HS-27A (cell line): ENCODE measurements at regions not wholly inside any gene's neighbourhood (a gene's known extent, or its start where the extent isn't known, plus 50 kb on each side); places are given as distances from the start of the nearest gene placed in this dataset.
A peak's percentile ranks its signal among the peaks of the same experiment; 100 is the strongest.
"Not testable (repeated sequence)": the region's sequence is repeated elsewhere in the genome, so short reads cannot be mapped to it uniquely, and the experiment has no call there.

Experiments used
- DNase-seq: peaks from one replicate; pipeline ENCODE4 v3.0.0-alpha.2; 2012; ENCODE audit warnings: low read depth, missing footprints

DNA sequence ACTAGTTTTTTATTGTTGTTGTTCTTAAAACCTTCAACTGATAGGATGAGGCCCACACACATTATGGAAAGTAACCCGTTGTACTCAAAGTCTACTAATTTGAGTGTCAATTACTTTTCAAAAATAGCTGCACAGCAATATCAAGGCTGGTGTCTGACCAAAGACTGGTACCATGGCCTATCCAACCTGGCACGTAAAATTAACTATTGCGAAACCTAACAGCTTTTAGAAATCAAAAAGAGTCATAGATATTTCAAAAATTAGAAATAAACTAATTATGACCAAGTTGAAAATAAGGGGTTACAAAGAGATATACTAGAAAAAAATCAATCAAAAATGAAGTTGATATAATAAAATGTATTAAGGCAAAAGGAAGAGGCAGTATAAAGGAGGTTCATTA is 501.5 kb upstream of the SLC8A1 start:
- no peak for DNase-seq

DNA sequence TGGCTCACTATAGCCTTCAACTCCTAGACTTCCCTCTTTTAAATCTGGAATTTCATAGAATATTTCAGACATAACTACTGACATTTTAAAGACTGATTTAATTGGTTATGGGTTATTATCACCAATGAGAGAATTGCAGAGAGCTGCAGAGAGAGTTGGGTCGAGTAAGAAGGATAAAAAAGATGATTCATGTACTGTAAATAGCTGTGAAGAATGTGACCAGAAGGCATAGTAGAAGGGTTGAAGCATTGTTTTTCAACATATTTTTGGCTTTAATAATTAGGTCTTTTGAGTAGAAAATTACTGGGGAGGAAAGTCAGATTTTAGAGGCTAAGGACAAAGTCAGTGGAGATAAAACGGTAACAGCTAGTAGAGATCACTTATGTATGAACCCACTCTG is 503.2 kb upstream of the SLC8A1 start:
- no peak for DNase-seq

DNA sequence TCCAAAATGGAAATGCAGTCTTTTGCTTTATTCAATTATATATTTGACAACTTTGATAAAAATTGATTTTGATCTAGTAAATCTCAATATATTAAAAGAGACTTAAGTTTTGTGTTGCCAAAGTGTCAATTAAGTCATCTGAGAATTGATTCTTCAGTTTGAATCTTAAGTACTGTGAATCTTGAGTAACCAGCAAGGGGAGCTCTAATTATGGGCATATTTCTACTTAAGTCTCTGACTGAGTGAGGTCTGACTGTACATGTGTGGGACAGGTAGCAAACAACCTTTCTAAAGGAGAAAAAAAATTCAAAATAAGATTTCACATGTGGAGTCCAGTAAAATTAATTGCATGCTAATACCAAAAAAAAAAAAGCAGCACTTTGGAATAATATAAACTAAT is 503.7 kb upstream of the SLC8A1 start:
- no peak for DNase-seq

DNA sequence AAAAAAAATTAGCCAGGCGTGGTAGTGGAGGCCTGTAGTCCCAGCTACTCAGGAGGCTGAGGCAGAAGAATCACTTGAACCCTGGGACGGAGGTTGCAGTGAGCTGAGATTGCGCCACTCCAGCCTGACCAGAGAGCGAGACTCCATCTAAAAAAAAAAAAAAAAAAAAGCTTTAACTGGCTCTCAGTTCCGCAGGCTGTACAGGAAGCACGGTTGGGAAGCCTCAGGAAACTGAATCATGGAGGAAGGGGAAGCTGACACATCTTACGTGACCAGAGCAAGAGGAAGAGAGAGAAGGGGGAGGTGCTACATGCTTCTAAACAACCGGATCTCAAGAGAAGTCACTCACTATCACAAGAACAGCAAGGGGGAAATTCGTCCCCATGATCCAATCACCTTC is 505.6 kb upstream of the SLC8A1 start:
- peak; percentile 19 for DNase-seq

DNA sequence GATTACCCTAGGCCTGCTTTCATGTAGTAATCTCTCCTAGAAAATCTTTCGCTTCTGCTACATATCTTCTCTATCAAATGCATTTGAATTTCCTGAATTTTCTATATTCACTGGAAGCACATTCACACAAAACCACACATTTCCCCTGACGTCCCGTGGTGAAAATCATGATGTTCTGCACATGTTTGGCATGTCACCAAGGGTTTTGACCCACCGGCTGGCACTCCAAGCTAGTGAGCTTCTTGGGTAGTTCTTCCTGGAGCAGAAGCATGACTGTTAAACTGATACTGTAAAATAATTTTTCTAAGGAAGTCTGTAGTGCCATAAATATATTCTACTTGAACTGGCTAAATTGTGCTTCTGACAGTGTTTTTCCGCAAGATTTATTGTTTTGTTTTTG is 510.1 kb upstream of the SLC8A1 start:
- DNase-seq: no peak

DNA sequence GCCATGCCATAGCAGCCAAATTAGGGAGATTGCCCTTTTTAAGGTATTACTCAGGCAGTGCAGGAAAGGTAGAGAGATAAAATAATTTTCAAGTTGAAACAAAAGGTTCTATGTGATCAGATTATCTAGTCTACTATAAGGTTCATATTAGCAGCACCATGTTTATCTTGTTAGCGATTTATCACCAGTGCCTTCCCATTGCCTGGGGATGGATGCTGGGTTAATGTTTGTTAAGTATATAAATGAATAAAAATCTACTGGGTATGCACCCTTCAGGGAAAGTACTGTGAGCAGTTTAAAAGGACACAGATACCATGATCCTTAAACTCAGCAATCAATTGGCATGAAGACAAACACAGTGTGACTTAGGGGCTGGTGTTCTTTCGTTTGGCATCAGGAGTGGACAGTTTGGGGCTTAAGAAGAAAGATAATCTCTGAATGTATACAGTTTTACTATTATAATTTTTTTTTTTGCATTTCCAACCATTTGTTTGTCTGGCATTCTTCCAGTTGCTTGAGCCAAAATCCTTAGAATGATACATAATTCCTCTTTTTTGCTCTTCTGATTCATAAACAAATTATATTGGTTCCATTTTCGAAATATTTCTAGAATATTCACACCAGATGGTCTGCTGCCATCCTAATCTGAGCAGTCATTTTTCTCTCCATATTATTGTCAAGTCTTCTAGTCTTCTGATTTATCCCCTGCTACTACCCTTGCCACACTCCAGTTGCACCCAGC is 512.8 kb upstream of the SLC8A1 start:
- DNase-seq: no peak

DNA sequence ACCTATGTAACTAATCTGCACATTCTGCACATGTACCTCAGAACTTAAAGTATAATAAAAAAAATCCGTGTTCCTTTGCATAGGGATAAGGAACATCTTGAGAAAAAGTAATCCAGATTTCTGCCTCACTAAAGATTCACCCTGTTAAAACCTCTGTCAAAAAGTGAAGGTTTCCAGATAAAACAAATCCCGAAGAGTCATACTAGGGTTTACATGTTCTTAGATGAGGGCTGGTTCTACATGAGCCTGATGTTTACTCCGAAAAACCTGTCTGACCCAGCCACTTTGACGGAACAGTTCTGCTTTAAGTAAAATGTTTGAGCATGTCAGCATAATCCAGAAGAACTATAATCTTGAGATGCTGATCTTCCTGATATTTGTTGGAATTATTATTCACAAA is 515.6 kb upstream of the SLC8A1 start:
- no peak for DNase-seq

DNA sequence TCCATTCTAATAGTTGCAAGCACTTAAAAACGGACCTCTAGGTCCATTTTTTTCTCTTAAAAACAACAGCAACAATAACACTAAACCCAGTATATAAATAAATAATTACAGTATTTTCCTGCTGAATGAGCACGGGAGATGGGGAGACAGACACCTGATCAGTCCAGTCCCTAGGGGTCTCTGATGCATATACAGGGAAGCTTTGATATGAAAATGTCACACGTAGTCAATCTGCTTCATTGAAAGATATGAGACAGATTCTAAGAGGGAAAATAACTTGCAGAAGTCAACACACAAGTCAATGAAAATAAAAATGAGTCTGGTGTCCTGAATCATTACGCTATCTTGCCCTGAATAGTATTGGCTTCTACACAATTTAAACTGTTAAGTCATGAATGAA is 523.3 kb upstream of the SLC8A1 start:
- no peak for DNase-seq

DNA sequence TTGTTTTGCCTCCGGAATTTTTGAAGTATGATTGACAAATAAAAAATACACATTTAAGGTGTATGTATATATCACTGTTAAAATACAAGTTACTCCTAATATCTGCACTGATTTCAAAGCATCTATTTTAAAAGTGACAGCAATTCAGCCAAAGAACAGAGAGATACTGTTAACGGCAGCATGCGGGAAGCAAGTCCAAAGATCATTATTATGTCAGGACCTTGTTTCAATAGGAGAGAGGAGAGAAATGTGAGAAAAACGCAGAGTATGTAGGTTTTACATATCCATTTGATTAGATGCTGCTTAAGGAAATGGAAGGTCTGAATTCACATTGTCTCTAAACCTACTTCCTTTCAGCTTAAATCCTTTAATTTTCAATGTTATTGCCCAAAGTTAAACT is 545.5 kb upstream of the SLC8A1 start:
- no peak for DNase-seq

DNA sequence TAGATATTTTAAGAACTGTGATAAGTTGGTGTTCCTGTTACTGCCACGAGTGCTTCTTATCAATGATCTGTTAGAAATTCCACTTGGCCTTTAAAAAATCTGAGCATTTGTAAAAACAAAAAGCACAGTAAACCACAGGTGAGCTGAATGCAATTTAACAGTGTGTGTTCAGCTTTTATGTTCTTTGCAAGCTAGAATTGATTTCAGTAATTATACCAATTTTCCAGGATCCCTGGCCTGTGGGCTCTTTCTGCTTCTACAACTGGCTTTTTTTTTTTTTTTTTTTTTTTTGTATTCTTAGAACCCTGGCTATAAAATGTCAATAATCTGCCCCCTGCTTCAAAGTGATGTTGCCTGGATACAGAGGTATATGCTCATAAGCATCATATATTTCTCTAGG is 548.5 kb upstream of the SLC8A1 start:
- no peak for DNase-seq

DNA sequence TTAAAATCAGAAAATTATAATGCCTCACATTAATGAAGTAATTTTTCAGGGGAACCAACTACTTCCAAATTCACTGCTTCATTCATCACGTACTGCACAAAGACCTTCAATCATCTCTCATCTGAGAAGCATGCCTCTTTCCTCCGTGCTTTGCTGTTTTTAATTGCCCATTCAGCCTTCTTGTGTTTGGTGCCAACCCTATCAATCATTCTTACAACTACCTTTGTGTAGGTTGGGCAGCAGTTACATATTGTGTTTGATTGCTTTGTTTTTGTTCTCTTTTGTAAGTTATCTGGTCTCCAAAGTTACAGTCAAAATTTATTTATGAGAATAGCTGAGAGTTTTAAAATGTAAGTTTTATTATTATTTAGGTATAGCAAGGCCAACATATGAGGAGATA is 549.0 kb upstream of the SLC8A1 start:
- DNase-seq: no peak

DNA sequence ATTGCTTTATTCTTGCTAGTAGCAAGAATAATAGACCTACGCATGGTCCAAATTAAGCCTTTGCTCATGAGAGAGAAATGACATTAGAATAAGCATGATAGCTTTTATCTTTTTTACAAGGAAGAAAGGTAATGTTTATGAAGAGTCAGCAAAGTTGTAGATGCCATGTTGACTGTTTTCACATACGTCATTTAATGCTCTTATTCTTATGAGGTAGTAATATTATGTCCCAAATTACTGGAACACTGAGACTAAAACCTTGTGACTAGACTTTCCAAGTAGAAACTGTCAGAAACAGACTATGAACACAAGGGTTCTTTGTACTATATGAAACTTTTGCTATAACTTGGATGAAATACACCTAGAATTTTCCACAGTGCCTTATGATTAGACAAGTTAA is 552.8 kb upstream of the SLC8A1 start:
- no peak for DNase-seq

DNA sequence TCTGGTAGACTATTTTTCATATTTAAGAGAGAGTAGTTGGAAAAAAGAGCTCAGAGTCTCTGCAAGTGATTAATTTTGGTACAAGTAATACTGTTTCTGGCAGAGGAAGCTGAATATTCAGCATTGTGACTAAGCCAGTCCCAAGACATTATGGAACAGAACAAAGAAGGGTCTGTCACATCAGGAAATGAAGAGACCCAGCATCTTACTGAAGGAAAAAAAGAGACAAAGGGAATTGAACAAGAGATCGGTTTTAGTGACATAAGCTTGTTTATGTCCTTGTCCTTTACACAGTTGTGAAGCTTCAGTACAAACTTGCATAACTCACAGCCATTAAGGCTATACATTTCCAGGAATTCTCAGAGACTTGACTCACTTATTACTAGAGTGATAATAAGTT is 568.5 kb upstream of the SLC8A1 start:
- DNase-seq: no peak

DNA sequence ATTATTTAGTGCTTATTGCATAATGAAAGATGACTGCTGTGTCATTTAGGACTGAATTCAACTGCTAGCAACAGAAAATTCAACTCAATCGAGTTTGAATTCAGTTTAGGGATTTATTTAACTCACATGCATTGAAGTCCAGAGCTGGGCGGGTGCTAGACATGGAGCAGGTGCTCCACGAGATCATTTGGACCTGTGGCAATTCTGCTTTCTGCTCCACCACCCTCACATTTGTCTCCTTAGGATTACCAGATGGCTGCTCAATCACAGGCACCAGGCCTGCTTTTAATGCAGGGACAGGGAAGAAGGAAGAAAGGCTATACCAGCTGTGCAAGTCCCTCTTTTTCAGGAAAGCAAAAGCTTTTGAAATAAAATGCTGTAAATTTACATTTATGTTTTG is 572.9 kb upstream of the SLC8A1 start:
- DNase-seq: no peak

DNA sequence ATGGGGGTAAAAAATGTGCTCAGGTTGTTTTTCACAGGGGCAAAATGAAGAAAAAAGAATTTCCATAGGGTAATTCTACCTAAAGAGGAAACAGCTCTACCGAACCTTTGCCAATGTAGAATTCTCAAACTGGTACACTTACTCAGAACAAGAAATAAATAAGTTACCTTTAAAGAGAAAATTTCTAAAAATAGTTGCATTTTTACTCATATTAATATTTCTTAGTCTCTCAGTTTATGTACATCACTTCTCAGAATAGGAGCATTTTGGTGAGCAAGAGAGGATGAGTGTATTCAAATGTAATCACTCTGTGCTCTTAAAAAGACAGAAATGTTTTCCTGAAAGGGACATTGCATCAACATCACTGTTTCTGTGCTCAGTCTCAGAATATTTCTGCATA is 574.7 kb upstream of the SLC8A1 start:
- no peak for DNase-seq

DNA sequence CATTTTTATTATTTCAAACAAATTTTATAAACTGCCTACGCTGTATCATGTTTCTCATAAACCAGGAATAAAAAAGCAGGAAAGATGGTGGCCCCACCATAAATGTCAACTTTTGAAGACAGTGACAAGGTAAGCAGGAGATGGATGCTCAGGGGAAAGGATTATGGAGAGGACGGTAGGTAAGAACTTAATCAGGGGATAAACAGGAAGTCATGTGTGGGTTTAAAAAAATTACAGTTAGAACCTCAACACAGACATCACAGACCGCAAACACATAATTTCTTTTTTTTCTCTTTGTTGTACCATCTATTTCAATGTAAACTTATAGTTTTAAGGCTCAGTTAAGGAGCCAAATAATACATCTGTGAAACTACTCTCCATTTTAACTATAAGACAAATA is 575.2 kb upstream of the SLC8A1 start:
- no peak for DNase-seq

DNA sequence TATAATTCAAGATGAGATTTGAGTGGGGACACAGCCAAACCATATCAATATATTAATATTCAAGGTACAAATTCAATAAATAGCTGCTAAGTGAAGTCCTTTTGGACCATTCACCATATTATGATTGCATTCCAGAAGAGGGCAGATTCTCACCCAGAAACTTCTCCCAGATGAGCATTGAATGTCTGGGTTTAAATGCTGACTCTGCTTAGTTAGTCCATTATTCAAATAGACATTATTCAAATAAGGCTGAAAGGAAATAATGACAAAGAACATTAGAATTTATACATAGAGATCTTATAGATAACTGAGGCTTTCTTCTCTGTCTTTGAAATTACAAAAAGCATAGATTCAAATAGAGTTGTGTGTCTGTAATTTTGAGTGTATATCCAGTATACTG is 579.4 kb upstream of the SLC8A1 start:
- no peak for DNase-seq

DNA sequence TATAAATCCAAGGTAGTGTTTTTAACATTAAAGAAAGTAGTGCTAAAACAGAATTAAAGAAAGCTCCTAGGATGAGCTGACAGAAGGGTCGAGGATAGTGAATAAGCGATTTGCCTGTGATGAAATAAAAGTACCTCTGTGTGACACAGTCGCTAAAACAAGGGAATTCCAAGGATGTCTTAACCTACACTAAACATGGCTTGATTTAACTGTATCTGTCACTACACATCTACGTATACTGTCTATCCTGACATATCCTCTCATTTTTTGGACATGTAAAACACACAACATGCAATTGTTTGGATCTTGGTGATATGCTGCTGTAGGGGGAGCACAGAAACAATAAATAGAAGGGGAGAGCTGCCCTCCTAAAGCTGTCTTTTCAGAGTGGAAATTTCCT is 580.8 kb upstream of the SLC8A1 start:
- no peak for DNase-seq

DNA sequence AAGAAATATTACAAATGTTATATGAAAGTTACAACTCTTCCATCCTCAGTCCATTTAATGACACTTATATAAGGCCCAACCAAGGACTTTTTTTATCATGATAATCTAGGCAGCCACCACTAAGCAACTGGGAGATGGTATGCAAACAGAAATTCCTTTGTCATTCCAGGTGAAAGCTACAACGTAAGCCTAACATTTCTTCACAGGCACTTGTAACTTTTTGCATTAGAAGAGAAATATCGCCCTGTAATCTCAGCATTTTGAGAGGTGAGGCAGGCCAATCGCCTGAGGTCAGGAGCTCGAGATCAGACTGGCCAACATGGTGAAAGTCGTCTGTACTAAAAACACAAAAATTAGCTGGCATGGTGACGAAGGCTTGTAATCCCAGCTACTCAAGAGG is 581.2 kb upstream of the SLC8A1 start:
- DNase-seq: no peak

DNA sequence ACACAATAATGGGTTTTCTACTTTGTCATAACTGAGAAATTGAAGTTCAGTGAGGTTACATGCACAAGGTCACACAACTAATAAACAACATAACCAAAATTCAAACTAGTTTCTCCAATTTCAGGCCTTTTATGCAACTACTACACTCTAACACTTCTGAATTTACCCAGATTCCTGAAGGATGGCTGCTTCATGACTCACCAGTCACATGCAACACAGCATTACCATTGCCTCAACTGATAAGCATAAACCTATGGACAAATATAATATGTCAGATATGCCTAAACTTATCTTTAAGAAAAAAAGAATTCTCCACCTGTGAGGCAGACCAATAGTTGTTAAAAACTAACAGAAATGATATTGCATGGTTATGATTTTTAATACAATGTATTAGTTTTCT is 586.5 kb upstream of the SLC8A1 start:
- DNase-seq: peak; percentile 22

DNA sequence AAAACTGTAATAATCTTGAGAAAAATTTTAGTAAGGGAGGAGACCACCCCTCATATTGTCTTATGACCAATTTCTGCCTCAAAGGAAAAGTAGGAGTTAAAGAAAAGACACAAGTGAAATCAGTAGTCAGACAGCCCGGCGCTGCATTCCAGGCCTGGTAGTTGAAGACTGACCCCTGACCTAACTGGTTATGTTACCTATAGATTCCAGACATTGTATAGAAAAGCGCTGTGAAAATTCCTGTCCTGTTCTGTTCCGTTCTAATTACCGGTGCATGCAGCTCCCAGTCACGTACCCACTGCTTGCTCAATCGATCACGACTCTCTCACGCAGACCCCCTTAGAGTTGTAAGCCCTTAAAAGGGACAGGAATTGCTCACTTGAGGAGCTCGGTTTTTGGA is 587.9 kb upstream of the SLC8A1 start:
- not testable (repeated sequence) for DNase-seq

DNA sequence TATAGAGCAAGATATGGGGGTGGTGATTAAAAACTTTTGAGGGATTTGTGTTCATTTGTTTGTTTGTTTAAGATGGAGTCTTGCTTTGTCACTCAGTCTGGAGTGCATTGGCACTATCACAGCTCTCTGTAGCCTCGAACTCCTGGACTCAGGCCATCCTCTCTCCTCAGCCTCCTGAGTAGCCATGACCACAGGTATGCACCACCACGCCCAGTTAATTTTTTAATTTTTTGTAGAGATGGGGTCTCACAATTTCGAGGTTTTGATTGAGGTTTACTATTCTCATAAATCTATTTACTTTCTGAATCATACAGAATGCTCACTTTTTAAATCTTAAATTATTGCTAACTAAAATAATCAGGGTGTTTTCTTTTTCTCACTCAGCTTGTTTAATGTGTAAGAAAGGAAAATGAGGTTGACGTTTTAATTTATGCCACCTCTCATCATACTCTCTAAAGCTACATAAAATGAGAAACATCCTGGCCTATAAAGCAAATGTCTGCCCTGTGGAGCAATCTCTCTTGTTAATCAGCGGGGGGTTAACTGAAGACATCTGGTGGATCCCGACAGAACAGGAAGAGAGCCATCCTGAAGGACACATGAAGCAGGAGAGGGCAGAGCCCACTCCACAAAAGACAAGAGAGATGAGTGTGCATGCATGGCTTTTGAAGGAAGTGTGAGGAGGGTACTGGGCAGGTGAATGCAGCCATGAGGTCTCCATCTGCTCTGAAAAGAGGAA is 589.1 kb upstream of the SLC8A1 start:
- no peak for DNase-seq

DNA sequence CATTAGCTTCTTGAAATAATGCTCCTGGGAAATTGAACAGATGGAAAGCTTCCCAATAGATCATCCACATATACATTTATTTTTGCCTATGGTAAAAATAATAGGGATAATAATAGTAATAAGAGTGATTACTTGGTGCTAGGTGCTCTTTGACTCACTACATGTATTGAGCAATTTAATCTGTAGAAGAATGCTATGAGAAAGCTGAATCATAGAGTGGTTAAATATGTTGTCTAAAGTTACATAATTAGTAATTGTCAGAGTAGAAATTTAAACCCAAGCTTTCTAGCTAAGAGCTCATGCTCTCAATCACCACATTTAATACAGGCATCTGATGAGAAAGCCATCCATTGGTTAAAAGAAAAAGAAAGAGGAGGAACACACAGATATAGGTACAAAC is 590.5 kb upstream of the SLC8A1 start:
- DNase-seq: no peak

DNA sequence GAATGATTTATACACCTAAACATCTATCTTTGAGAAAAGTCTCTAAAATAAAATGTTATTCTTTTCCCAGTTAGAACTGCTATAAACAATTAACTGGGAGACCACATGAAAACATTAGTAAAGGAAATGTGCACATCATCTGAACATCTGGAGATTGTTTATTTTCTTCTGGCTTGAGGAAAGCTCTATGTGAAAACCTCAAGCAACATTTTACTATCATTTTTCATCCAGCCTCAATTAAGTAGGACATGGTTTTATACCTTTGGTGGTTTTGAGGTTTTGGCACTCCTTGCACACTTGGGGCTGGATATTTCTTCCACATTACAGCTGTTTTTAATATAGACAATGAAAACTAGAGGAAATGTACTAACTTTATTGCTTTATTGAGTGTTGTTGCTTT is 609.5 kb upstream of the SLC8A1 start:
- no peak for DNase-seq
